ENCODE measurements at regions not wholly inside any gene's neighbourhood (a gene's known extent, or its start where the extent isn't known, plus 50 kb on each side); places are given as distances from the start of the nearest gene placed in this dataset.
A peak's percentile ranks its signal among the peaks of the same experiment; 100 is the strongest.

DNA sequence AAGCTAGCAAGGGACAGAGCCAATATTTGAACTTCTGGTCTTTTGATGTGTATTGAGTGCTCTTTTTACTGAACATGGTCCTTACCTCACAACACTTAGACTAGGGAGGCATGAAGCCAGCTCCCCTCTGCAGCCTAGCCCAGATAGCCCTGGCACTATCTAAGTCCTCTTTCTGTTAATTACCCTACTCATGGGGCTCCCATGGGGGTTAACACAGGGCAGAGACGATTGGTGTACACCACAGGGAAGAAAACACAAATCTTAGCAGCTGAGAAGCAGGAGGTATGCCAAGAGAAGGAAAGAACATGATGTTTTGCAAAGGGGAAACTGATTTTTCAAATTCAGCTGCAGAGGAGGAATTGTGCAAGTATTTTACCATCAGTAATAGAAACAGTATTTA is 383.8 kb downstream of the TMEM232 start:
- TF ChIP-seq, protein P1, sequence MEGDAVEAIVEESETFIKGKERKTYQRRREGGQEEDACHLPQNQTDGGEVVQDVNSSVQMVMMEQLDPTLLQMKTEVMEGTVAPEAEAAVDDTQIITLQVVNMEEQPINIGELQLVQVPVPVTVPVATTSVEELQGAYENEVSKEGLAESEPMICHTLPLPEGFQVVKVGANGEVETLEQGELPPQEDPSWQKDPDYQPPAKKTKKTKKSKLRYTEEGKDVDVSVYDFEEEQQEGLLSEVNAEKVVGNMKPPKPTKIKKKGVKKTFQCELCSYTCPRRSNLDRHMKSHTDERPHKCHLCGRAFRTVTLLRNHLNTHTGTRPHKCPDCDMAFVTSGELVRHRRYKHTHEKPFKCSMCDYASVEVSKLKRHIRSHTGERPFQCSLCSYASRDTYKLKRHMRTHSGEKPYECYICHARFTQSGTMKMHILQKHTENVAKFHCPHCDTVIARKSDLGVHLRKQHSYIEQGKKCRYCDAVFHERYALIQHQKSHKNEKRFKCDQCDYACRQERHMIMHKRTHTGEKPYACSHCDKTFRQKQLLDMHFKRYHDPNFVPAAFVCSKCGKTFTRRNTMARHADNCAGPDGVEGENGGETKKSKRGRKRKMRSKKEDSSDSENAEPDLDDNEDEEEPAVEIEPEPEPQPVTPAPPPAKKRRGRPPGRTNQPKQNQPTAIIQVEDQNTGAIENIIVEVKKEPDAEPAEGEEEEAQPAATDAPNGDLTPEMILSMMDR (IDR thresholded peaks at IDR 0.05), result no peak
- TF ChIP-seq EP300 (IDR thresholded peaks at IDR 0.05) (peak in 1 of 2 donors; percentile 29), POLR2A (IDR thresholded peaks at IDR 0.05) (no peak)
